ENCODE measurements at regions not wholly inside any gene's neighbourhood (a gene's known extent, or its start where the extent isn't known, plus 50 kb on each side); places are given as distances from the start of the nearest gene placed in this dataset.

GRCh38 chr5:66368811-66369210 is 224.7 kb downstream of the SREK1 start:
- no TSS peak for BruUV-seq (replicated peaks)
- Histone ChIP-seq H3K9ac (ENCODE audit: insufficient read depth, low read depth, low read length) (no peak overlapping the region), H3K27me3 (ENCODE audit: control insufficient read depth in 1 of 2, insufficient read depth in 2 of 2, low read length in 2 of 2) (no peaks in the 10 kb centered on the region), H3K4me3 (replicated peaks in 1 of 3; ENCODE audit: insufficient read depth in 1 of 3, low read depth in 2 of 3, low read length in 3 of 3) (no peak overlapping the region), H3K4me1 (ENCODE audit: insufficient read depth, low read length) (no peaks in the 10 kb centered on the region), H3K4me2 (ENCODE audit: low read depth, low read length) (no peak overlapping the region), H4K20me1 (ENCODE audit: insufficient read depth, low read length) (no peaks in the 10 kb centered on the region), H2AFZ (ENCODE audit: low read length) (no peak overlapping the region), H3K27ac (ENCODE audit: extremely low read length, insufficient read depth, low read length) (no peak overlapping the region), H3K9me3 (ENCODE audit: low read length) (no peaks in the 10 kb centered on the region), H3K79me2 (ENCODE audit: insufficient read depth, low read length) (no peaks in the 10 kb centered on the region), H3K36me3 (replicated peaks in 1 of 2; ENCODE audit: control insufficient read depth in 1 of 2, insufficient read depth in 2 of 2, low read length in 2 of 2) (no peaks in the 10 kb centered on the region)
- 0% methylated on average over 2 of the region's 2 CpGs for WGBS (ENCODE audit: low lambda C conversion rate)
- in situ Hi-C loops (cut with HindIII; ENCODE audit: extremely low pct_ligation_motif_present, low pct_unique_long_range_greater_than_20kb) (no loop called here), intact Hi-C loops (cut with micrococcal nuclease; ENCODE audit: unreplicated experiment) (no loop called here)
- FAIRE-seq (no peak), DNase-seq (ENCODE audit: low spot score) (no peak), ATAC-seq (no peak)
- ChIA-PET CTCF (ENCODE audit: low intra/inter-chr PET ratio, low total read pairs) (no interaction called here), POLR2A (no interaction called here)
- TF ChIP-seq ZNF614 (CRISPR knock-in tag; IDR thresholded peaks at IDR 0.05; ENCODE audit: borderline replicate concordance) (no peak), U2AF1 (optimal IDR thresholded peaks at IDR 0.05; ENCODE audit: low read depth, low read length) (no peak), KDM5B (CRISPR knock-in tag; IDR thresholded peaks at IDR 0.05; ENCODE audit: borderline replicate concordance) (no peak), HNRNPL (IDR thresholded peaks at IDR 0.05; ENCODE audit: low read depth, low read length) (no peak), ZNF280B (CRISPR knock-in tag; IDR thresholded peaks at IDR 0.05; ENCODE audit: borderline replicate concordance) (no peak), ZXDC (CRISPR knock-in tag; IDR thresholded peaks at IDR 0.05) (no peak), GLI4 (CRISPR knock-in tag; IDR thresholded peaks at IDR 0.05; ENCODE audit: borderline replicate concordance) (no peak), PCBP2 (optimal IDR thresholded peaks at IDR 0.05; ENCODE audit: low read depth, low read length, poor library complexity, severe bottlenecking) (no peak), HMG20B (CRISPR knock-in tag; conservative IDR thresholded peaks at IDR 0.05) (no peak), TEF (CRISPR knock-in tag; IDR thresholded peaks at IDR 0.05) (no peak)
- TF ChIP-seq, protein P1, sequence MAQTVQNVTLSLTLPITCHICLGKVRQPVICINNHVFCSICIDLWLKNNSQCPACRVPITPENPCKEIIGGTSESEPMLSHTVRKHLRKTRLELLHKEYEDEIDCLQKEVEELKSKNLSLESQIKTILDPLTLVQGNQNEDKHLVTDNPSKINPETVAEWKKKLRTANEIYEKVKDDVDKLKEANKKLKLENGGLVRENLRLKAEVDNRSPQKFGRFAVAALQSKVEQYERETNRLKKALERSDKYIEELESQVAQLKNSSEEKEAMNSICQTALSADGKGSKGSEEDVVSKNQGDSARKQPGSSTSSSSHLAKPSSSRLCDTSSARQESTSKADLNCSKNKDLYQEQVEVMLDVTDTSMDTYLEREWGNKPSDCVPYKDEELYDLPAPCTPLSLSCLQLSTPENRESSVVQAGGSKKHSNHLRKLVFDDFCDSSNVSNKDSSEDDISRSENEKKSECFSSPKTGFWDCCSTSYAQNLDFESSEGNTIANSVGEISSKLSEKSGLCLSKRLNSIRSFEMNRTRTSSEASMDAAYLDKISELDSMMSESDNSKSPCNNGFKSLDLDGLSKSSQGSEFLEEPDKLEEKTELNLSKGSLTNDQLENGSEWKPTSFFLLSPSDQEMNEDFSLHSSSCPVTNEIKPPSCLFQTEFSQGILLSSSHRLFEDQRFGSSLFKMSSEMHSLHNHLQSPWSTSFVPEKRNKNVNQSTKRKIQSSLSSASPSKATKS (CRISPR knock-in tag; IDR thresholded peaks at IDR 0.05), result no peak
- TF ChIP-seq, protein P2, sequence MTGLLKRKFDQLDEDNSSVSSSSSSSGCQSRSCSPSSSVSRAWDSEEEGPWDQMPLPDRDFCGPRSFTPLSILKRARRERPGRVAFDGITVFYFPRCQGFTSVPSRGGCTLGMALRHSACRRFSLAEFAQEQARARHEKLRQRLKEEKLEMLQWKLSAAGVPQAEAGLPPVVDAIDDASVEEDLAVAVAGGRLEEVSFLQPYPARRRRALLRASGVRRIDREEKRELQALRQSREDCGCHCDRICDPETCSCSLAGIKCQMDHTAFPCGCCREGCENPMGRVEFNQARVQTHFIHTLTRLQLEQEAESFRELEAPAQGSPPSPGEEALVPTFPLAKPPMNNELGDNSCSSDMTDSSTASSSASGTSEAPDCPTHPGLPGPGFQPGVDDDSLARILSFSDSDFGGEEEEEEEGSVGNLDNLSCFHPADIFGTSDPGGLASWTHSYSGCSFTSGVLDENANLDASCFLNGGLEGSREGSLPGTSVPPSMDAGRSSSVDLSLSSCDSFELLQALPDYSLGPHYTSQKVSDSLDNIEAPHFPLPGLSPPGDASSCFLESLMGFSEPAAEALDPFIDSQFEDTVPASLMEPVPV (CRISPR knock-in tag; IDR thresholded peaks at IDR 0.05), result no peak
- TF ChIP-seq, protein P3, sequence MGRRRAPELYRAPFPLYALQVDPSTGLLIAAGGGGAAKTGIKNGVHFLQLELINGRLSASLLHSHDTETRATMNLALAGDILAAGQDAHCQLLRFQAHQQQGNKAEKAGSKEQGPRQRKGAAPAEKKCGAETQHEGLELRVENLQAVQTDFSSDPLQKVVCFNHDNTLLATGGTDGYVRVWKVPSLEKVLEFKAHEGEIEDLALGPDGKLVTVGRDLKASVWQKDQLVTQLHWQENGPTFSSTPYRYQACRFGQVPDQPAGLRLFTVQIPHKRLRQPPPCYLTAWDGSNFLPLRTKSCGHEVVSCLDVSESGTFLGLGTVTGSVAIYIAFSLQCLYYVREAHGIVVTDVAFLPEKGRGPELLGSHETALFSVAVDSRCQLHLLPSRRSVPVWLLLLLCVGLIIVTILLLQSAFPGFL (CRISPR knock-in tag; IDR thresholded peaks at IDR 0.05), result no peak
- TF ChIP-seq, protein P4, sequence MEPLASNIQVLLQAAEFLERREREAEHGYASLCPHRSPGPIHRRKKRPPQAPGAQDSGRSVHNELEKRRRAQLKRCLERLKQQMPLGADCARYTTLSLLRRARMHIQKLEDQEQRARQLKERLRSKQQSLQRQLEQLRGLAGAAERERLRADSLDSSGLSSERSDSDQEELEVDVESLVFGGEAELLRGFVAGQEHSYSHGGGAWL (CRISPR knock-in tag; IDR thresholded peaks at IDR 0.05), result no peak
